ENCODE measurements at regions not wholly inside any gene's neighbourhood (a gene's known extent, or its start where the extent isn't known, plus 50 kb on each side); places are given as distances from the start of the nearest gene placed in this dataset.

DNA sequence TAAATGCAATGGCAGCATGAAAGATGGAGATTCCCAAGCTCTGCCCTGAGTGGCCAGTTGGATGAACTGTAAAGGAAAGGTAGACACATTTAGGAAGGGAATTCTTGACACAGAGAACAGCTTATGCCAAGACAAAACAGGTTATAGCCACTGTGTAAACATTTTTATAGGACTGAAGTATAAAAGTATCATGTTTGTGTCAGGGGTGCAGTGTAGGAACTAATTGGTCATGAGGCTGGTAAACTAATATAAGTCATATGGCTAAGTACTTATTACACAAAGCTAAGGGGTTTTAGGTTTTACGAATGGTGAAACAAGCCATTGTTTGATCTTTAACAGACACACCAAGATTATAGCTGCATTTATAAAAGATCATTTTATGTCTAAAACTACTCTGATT, 207.7 kb upstream of the SLC16A7 start:
- no peak for DNase-seq (ENCODE audit: low read depth)

DNA sequence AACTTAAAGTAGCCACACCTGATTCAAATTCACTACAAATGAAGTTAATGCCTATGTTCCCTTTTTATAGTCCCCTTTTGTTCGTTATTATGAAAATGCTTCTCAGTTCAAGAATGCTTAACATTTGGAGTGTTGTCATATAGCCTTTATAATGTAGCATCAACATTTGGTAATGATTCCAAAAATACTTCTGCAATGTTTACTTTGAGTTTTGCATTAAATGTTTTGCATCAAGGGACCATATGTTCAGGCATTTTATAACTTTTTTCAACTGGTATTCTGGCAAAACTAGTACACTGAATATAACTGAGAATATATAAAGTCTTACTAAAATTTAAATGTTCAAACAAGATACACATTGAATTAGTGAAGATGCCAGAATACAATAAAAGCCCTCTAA, 209.6 kb upstream of the SLC16A7 start:
- TF ChIP-seq, protein P1, sequence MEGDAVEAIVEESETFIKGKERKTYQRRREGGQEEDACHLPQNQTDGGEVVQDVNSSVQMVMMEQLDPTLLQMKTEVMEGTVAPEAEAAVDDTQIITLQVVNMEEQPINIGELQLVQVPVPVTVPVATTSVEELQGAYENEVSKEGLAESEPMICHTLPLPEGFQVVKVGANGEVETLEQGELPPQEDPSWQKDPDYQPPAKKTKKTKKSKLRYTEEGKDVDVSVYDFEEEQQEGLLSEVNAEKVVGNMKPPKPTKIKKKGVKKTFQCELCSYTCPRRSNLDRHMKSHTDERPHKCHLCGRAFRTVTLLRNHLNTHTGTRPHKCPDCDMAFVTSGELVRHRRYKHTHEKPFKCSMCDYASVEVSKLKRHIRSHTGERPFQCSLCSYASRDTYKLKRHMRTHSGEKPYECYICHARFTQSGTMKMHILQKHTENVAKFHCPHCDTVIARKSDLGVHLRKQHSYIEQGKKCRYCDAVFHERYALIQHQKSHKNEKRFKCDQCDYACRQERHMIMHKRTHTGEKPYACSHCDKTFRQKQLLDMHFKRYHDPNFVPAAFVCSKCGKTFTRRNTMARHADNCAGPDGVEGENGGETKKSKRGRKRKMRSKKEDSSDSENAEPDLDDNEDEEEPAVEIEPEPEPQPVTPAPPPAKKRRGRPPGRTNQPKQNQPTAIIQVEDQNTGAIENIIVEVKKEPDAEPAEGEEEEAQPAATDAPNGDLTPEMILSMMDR (IDR thresholded peaks at IDR 0.05; ENCODE audit: insufficient read depth, low read depth, low read length, missing control alignments) = no peak
- DNase-seq (ENCODE audit: low read depth) = no peak
- no peak overlapping the region for H3K4me3 ChIP-seq (ENCODE audit: low read depth, low read length)

More for the DNA sequence above, 207.7 kb upstream of the SLC16A7 start:
- TF ChIP-seq, protein P1 (IDR thresholded peaks at IDR 0.05; ENCODE audit: insufficient read depth, low read depth, low read length, missing control alignments) = no peak
- H3K4me3 ChIP-seq (ENCODE audit: low read depth, low read length) = no peak overlapping the region

DNA sequence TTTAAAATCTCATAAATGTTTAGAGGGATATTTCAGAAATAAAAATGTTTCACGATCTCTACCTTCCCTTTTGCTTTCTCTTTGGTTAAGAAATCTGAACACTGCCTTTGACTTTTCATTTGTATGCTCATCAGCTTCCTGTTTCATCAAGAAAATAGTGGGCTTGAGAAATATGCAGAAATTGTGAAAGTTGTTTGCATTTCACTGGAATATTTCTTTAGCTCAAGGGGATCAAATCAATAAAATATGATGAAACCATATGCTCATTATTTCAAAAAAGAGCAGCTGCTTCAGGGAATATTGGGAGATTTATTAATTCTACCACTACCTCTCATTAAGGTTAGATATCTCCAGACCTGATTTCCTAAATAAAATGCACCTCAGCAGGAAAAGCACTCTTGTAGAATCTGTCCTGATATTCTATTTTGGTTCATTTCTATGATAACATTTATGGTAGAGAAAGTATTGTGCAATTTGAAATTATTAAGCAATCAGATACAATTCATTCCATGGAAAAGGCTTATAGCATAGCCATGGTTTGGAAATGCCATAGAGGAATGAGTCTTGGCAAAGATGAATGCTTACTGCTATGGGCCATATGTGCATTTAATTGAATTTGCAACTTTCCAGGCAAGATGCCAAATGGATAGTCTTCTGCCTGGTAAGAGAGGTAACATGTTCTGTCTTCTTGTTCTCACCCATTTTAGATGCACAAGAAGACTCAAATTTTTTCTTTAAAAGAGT, 212.6 kb upstream of the SLC16A7 start:
- TF ChIP-seq, protein P1 (IDR thresholded peaks at IDR 0.05; ENCODE audit: insufficient read depth, low read depth, low read length, missing control alignments) = no peak
- H3K4me3 ChIP-seq (ENCODE audit: low read depth, low read length) = no peak overlapping the region
- no peak for DNase-seq (ENCODE audit: low read depth)

DNA sequence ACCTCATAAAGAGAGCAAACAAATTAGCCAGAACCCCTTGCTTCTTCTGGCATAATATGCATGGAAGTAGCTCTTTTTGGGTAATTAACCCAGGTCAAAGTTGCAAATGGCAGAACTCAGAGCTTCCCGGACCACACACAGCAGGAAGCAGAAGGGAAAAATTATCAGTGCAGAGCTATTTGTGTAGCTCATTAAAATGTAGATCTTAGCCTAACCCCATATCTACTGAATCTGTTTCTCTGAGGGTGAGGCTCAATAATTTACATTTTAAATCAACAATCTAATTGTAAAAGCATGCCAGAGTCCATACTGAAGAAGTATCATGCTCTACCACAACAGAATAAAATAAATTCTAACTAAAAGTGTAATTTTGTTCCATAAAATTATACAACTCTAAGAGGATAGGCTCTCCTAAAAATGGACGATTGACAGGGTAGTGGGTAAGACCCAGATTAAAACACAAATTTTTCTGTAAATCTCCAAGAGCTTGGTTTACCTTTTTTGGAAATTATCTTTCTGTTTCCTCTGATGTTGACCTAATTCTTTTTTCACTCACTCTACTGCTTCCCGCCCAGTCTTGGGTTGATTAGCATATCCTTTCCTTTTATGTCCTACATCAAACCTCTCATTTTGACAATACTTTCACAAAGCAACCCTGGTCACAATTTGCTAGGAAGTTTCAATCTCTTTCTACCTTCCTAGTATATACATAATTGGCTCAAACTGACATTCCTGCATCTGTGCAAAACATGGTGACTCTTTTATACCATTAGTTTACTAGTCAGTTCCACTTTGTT, 213.3 kb upstream of the SLC16A7 start:
- H3K4me3 ChIP-seq (ENCODE audit: low read depth, low read length) = no peak overlapping the region
- TF ChIP-seq, protein P1 (IDR thresholded peaks at IDR 0.05; ENCODE audit: insufficient read depth, low read depth, low read length, missing control alignments) = no peak
- DNase-seq (ENCODE audit: low read depth) = no peak

DNA sequence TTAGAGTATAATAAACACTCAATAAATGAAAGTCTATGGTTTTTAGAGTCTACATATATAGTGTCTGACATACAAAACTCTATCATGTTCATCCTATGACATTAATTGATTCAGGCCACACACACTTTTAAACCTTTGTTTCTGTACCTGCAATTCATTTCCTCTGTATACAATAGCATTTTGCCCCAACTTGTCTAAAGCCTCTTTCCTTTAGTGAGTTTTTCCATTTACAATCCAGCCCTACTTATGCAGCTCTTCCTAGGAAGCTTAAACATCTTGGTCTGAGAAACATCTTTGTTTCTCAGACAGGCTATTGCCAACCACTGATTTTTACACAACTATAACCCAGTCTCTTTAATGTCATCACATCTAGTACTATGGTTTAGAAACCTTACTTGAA, 214.7 kb upstream of the SLC16A7 start:
- no peak for DNase-seq (ENCODE audit: low read depth)
- H3K4me3 ChIP-seq (ENCODE audit: low read depth, low read length) = no peak overlapping the region
- TF ChIP-seq, protein P1 (IDR thresholded peaks at IDR 0.05; ENCODE audit: insufficient read depth, low read depth, low read length, missing control alignments) = no peak

DNA sequence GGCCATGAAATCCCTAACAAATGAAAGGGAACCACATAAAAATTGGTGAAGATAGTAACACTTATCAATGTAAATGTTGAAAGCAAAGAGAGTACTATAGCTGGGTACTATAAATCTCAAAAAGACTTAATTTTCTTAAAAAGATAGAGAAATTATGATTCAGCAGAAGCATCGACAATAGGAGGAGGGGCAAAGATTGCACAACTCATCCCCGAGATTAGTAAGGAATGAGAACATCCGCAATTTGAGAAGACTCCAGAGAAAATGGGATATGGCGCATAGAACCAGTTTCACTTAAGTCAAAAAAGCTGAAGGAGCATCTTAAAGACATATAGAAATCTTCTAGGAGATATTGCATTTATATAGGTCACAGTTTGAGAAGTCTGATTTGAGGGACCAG, 220.2 kb upstream of the SLC16A7 start:
- TF ChIP-seq, protein P1 (IDR thresholded peaks at IDR 0.05; ENCODE audit: insufficient read depth, low read depth, low read length, missing control alignments) = no peak
- DNase-seq (ENCODE audit: low read depth) = no peak
- no peak overlapping the region for H3K4me3 ChIP-seq (ENCODE audit: low read depth, low read length)

All from GM12865 (cell line).